HEK293T (cell line): ENCODE measurements at regions not wholly inside any gene's neighbourhood (a gene's known extent, or its start where the extent isn't known, plus 50 kb on each side); places are given as distances from the start of the nearest gene placed in this dataset.

Experiments
- ARNT ChIP-seq: fragments of 450-650 bp; IDR thresholded peaks from 2 replicates; pipeline ENCODE4 v1.6.1; 2017; ENCODE audit warnings: mild to moderate bottlenecking
- FOXA1 ChIP-seq: fragments of 450-650 bp; IDR thresholded peaks from 2 replicates; pipeline ENCODE4 v1.6.1; 2016; ENCODE audit warnings: mild to moderate bottlenecking

- TF ChIP-seq ARNT = no peak
- no peak for TF ChIP-seq FOXA1
These were observed 497.7 kb downstream of the FUT8 start for GRCh38 chr14:65910108-65910786.
